NCI-H345 (cell line): ENCODE measurements at regions not wholly inside any gene's neighbourhood (a gene's known extent, or its start where the extent isn't known, plus 50 kb on each side); places are given as distances from the start of the nearest gene placed in this dataset.
"Not testable (repeated sequence)": the region's sequence is repeated elsewhere in the genome, so short reads cannot be mapped to it uniquely, and the experiment has no call there.

Experiments used
- DNase-seq: peaks from one replicate; lab custom pipeline; 2025; lab: John Stamatoyannopoulos, UW

DNA sequence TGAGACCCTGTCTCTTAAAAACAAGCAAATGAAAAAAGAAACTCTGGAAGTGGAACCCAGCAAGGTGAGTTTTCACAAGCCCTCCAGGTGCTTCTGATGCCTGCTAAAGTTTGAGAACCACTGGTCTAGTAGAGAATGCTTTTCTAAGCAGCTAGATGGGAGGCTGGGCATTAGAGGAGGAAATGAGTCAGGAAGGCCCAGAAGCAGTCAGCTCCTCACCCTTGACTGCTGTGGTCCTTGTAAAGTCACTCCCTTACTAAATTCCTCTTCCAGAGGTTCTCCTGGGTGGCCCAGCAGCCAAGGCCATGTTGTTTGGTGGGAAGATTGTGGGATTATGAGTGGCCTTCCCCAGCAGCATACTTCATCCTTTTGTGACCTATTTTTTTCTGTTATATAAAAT, 52.0 kb upstream of the FYN start:
- DNase-seq: no peak

GRCh38 chr6:111926731-111927302, 53.6 kb upstream of the FYN start:
- peak; percentile 93 for DNase-seq

- DNase-seq: peak; percentile 96
These were observed 54.1 kb upstream of the FYN start for GRCh38 chr6:111927321-111927720.

GRCh38 chr6:111928139-111928538, 54.9 kb upstream of the FYN start:
- DNase-seq: no peak

- DNase-seq: peak; percentile 85
These were observed 61.4 kb upstream of the FYN start for GRCh38 chr6:111934611-111935010.

DNA sequence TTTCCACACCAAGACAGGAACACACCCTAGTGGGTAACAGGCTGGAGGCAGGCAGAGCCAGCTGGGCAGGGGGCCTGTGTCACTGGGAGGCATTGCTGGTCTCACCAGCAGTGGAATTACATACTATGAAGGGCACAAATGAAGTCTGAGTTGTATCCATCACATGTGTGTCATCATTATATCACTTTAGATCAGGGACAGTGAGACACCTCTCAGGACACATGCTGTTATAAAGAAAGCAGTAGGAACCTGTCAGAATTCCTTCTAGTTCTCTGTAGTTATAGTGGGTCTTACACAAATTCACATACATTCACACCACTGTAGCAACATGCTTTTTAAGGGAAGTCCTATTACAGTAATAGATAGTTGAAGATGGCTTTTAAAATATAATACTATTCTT, 63.5 kb upstream of the FYN start:
- DNase-seq: no peak

DNA sequence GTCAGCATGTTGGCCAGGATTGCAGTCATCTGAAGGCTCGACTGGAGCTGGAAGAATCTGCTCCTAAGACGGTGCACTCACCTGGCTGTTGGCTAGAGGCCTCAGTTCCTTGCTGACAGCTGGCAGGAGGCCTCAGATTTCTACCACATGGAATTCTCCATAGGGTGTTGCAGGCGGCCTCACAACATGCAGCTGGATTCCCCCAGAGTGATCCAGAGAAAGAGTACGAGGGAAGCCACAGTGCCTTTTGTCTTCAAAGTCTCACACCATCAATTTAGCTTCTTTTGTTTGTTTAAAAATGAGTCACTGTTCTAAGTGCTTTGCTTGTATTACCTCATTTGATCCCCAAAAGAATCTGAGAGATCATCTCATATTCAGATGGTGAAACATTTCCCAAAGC, 65.5 kb upstream of the FYN start:
- peak; percentile 62 for DNase-seq

DNA sequence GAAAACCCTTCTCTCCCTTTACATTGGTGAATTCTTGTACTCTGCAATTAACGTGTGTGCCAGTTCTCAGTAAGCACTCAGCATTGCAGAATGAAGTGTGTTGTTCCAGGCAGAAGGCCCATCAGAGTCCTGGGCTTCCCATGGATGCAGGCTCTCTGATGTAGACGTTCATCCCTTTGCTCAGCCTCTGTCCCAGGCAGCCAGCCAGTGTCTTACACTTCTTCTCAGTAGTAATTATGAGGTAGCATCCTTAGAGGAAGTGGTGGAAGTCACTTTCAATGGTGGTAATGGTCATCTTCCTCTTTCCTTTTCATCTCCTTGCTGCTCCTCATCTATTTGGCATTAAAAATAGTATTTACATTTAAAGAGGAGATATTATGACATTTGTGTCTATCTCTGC, 66.7 kb upstream of the FYN start:
- DNase-seq: no peak

- no peak for DNase-seq
These were observed 67.5 kb upstream of the FYN start for GRCh38 chr6:111940801-111941200.

- DNase-seq: no peak
These were observed 68.6 kb upstream of the FYN start for GRCh38 chr6:111941686-111942330.

DNA sequence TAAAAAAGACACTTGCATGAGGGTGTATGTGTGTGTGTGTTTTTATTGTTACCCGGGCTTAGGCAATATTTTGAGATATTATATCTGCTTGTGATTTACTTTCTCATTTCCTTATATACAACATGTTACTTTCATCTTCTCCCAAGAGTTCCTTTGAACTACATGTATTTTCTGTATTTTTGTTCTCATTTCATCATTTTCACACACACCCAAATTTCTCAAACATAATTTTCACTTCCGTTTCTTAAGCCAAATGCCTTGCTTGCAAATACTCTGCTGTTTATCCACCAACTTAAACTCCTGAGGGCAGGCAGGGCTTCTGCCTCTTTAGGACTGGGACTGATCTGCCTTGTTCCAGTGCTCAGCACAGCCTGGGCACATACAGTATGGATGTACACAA, 69.3 kb upstream of the FYN start:
- DNase-seq: no peak

- no peak for DNase-seq
These were observed 70.0 kb upstream of the FYN start for GRCh38 chr6:111943266-111943665.

- DNase-seq: no peak
These were observed 70.5 kb upstream of the FYN start for GRCh38 chr6:111943726-111944125.

DNA sequence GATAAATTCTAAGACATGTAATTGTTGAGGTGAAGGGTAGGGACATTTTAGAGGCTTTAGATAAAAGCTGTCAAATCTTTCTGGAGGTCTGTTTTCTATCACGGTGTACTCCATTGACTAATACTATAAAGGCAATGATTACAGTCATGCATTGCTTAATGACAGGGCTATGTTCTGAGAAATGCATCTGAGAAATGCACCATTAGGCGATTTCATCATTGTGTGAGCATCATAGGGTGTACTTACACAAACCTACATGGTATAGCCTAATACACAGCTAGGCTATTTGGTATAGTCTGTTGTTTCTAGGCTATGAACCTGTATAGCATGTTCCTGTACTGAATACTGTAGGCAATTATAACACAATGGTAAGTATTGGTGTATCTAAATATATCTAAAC, 71.3 kb upstream of the FYN start:
- no peak for DNase-seq

GRCh38 chr6:111949546-111949945, 76.3 kb upstream of the FYN start:
- DNase-seq: peak; percentile 16

DNA sequence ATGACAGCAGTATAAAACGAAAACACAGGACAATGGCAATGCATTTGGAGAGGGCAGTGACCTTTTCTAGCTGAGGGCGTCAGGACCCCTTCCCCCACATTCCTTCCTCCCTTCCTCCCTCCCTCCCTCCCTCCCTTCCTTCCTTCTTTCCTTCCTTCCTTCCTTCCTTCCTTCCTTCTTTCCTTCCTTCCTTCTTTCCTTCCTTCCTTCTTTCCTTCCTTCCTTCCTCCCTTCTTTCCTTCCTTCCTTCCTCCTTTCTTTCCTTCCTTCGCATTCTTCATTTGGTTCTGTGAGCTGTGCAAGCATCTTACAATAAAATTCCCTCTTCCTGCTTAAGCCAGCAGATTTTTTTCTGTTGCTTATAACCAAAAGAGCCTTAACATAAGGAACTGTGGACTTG, 76.7 kb upstream of the FYN start:
- not testable (repeated sequence) for DNase-seq

- peak; percentile 93 for DNase-seq
These were observed 77.6 kb upstream of the FYN start for GRCh38 chr6:111950661-111951496.

- peak; percentile 41 for DNase-seq
These were observed 78.3 kb upstream of the FYN start for GRCh38 chr6:111951497-111952085.

DNA sequence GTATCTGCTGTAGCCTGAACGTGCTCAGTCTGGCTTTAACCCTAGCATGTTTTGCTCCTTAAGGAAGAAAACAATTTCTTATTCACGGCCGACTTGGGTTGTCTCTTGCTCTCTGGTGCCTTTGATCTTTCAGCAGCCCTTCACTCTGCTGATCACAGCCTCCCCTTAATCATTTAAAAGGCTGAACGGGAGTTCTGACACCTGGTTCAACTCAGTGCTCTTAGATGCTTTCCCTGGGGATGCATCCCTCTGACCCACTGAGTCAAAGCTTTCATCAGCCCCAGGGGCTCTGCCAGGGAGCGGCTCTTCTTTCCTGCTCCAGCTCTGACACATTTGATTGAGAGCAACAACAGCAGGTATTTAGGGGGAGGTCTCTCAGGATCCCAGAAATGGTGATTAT, 79.0 kb upstream of the FYN start:
- peak; percentile 69 for DNase-seq

- DNase-seq: peak; percentile 45
These were observed 79.7 kb upstream of the FYN start for GRCh38 chr6:111952821-111953540.

GRCh38 chr6:111956098-111956497, 82.8 kb upstream of the FYN start:
- DNase-seq: no peak

- DNase-seq: peak; percentile 78
These were observed 84.5 kb upstream of the FYN start for GRCh38 chr6:111957623-111958315.
